Hepatic stellate cell (primary cell): ENCODE measurements at regions not wholly inside any gene's neighbourhood (a gene's known extent, or its start where the extent isn't known, plus 50 kb on each side); places are given as distances from the start of the nearest gene placed in this dataset.
"Not testable (repeated sequence)": the region's sequence is repeated elsewhere in the genome, so short reads cannot be mapped to it uniquely, and the experiment has no call there.

Experiments
- DNase-seq: peaks from one replicate; pipeline ENCODE4 v3.0.0; 2011; ENCODE audit warnings: low spot score

- no peak for DNase-seq
Measured at GRCh38 chr21:18104802-18105201, 139.8 kb upstream of the CHODL start.

GRCh38 chr21:18096413-18096812, 148.2 kb upstream of the CHODL start:
- DNase-seq, result not testable (repeated sequence)

- DNase-seq, result no peak
Measured at GRCh38 chr21:18089786-18090185, 154.8 kb upstream of the CHODL start.

- no peak for DNase-seq
Measured at GRCh38 chr21:18070392-18070791, 174.2 kb upstream of the CHODL start.

- DNase-seq, result no peak
Measured at GRCh38 chr21:18069875-18070274, 174.8 kb upstream of the CHODL start.

GRCh38 chr21:18060402-18060801, 184.2 kb upstream of the CHODL start:
- DNase-seq, result no peak

- no peak for DNase-seq
Measured at GRCh38 chr21:18058731-18059398, 185.8 kb upstream of the CHODL start.

GRCh38 chr21:18053151-18053550, 191.5 kb upstream of the CHODL start:
- no peak for DNase-seq

DNA sequence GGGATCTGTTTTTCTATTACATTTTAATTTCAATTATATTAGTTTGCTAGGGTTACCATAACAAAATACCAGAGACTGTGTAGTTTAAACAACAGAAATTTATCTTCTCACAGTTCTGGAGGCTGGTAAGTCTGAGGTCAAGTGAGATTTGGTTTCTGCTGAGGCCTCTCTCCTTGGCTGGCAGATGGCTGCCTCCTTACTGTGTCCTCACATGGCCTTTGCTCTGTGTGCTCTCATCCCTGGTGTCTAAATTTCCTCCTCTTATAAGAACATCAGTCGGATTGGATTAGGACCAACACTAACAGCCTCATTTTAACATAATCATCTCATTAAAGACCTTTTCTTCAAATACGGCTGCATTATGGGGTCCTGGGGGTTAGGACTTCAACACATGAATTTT, 195.2 kb upstream of the CHODL start:
- DNase-seq, result no peak

DNA sequence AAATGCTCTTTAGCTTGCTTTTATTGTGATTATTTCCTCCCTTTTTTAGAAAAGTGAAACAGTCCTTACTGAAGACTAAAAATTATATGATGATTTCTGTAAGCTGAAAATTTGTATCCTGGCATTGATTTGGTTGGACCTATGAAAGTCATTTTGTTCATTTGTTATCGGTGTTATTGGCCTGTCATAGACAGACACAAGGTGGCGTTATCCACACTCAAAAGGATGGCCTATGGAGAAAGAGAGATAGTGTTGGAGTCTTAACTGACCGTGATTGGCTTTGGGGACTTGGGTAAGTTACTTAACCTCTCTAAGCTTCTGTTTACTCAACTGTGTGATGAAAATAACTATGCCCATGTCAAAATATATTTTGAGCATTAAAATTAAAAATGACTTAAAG, 203.6 kb upstream of the CHODL start:
- no peak for DNase-seq

DNA sequence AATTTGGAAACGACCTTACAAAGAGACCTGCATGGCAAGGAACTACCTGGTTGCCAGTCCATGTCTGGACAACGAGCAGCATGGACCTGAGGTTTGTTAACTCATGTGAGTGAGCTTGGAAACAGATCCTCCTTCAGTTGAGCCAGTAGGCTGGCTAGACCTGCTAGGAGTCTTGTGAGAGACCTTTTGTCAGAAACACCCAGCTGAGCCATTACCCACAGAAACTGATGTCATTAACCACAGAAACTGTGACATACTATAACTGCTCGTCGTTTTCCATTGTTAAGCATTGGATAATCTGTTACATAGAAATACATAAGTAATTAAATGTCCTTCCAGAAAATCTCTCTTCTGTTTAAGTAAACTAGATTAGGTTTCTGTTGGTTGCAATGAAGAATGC, 211.1 kb upstream of the C21orf91 start:
- no peak for DNase-seq

- DNase-seq, result no peak
Measured at GRCh38 chr21:18026359-18026758, 207.2 kb upstream of the C21orf91 start.

GRCh38 chr21:18023711-18024110, 204.6 kb upstream of the C21orf91 start:
- no peak for DNase-seq

DNA sequence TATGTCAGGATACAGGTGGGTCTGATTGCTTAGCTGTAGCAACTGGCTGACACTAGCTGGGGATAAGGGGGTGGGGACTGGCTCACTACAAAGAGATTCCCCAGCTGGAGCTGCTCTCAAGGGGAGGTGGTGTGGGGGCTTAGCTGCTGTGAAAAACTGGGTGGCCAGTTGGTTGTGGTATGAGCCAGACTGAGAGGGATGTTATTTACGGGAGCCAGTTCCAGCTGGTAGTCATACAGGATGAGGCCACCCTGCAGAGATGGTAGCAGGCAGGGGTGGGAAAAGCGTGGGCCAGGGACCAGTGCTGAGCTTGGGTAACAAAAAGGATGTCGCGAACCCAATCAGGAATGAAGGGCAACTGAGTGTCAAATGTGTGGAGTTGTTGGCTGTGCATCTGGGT, 204.0 kb upstream of the C21orf91 start:
- no peak for DNase-seq

- no peak for DNase-seq
Measured at GRCh38 chr21:18007121-18007520, 188.0 kb upstream of the C21orf91 start.

DNA sequence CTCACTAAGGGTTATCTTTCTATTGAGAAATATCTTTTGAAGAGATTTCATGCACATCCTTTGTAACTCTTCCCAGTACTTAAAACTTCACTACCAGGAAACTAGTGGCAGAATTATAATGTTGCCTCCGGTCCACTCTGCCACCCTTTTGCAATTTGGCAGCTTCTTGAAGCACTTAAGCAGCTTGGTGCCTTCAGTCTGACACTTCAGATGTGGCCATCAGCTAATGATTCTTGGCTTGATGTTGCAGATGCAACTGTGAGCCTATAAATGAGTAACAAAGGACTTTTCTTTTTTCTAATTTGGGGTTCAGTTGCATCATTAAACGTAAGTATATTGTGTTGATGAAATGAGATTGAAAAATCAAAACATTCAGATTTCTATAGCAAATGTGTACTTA, 187.5 kb upstream of the C21orf91 start:
- no peak for DNase-seq

DNA sequence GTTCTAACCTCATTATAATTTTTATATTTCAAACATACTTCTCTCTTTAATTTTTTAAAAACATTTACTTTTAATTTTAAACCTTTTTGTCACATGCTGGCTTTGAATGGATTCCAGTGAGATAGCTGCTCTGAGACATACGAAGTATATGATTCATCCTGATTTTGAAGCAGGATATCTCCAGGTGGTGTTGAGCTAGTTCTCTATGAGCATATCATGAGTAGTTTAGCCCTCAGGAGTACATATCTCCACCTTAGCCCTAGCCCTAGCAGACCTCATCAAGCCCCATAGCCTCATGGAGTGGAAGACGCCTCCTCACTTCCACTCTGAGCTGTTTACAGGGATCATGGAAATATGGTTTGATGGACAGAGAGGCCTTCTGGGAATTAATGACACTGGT, 183.2 kb upstream of the C21orf91 start:
- DNase-seq, result no peak

- DNase-seq, result no peak
Measured at GRCh38 chr21:18000981-18001686, 182.0 kb upstream of the C21orf91 start.

DNA sequence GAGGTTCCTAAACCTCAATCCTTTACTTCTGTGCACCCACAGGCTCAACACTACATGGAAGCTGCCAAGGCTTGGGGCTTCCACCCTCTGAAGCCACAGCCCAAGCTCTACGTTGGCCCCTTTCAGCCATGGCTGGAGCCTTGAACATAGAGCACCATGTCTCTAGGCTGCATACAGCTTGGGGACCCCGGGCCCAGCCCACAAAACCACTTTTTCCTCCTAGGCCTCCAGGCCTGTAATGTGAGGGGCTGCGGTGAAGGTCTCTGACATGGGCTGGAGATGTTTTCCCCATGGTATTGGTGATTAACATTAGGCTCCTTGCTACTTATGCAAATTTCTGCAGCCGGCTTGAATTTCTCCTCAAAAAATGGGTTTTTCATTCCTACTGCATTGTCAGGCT, 179.4 kb upstream of the C21orf91 start:
- not testable (repeated sequence) for DNase-seq

GRCh38 chr21:17989780-17990179, 170.6 kb upstream of the C21orf91 start:
- DNase-seq, result no peak

DNA sequence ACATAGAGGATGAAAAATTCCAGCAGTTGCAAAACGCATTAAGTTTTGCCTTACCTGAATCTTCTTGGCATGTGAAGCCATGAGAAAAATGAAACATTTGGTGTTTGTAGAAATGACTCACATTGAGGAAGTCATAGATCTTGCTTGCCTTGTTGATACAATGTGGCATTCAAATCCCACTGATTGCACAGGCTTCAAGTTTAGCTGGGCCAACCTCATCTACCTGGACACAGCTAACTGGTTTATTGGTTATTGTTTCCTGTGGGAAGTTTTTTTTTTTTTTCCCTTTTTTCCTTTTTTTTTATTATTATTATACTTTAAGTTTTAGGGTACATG, 168.9 kb upstream of the C21orf91 start:
- DNase-seq, result no peak

DNA sequence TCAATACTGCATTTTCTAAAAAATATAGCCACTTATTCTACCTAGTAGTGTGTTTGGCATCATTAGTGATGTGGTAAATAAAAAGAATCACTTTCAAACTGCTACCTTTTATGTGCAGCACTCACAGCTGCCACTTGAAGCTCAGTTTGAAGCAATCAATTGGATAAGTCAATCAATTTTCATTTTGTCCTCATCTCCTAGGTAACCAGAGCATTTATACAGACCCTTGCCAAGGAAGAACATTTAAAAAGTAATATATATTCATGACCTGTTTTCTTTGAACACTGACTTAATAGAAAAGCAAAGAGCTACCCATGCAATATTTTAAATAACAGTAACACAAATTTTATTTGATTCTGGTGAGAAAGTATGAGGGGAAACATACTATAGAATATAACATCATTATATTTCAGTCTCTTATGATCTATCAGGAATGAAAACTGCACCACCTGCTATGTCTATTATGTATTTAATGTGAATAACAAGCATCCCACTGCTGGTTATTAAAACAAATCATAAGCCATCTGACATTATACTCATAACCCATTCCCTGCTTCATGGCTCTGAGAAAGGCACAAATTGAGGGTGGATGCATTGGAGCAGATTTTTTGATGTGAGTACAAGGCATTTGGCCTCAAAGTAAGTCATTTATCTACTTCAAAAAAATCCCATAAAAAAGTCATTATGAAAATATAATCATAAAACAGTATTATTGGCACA, 168.4 kb upstream of the C21orf91 start:
- no peak for DNase-seq

- DNase-seq, result no peak
Measured at GRCh38 chr21:17981060-17981740, 162.0 kb upstream of the C21orf91 start.
